Transverse colon (tissue), 4 donors: ENCODE measurements at regions not wholly inside any gene's neighbourhood (a gene's known extent, or its start where the extent isn't known, plus 50 kb on each side); places are given as distances from the start of the nearest gene placed in this dataset.

Source experiments
- DNase-seq: peaks from one replicate; pipeline ENCODE4 v3.0.0-alpha.2; 2019
- H3K27ac ChIP-seq, 4 donors: fragments of 200-600 bp; sonication (generic); 2 replicates each; pipeline ENCODE4 v1.5.1; 2016 to 2018; ENCODE audit warnings: inconsistent platforms in 4 of 4
- H3K27me3 ChIP-seq: fragments of 200-600 bp; sonication (generic); 2 replicates; pipeline ENCODE4 v1.5.1; 2017; ENCODE audit warnings: inconsistent platforms
- H3K36me3 ChIP-seq, 4 donors: fragments of 200-600 bp; sonication (generic); 2 replicates each; pipeline ENCODE4 v1.5.1; 2017 to 2019; ENCODE audit warnings: inconsistent platforms in 4 of 4
- H3K4me1 ChIP-seq, 4 donors: fragments of 200-600 bp; sonication (generic); 2 replicates each; pipeline ENCODE4 v1.5.1; 2017 to 2020; ENCODE audit warnings: inconsistent platforms in 4 of 4
- H3K4me3 ChIP-seq, 4 donors: fragments of 200-600 bp; sonication (generic); 1 replicate in 1 of 4; 2 replicates in 3 of 4; pipeline versions ENCODE4 v1.5.1 to v1.6.1; 2017 to 2019; ENCODE audit warnings: inconsistent platforms in 4 of 4
- H3K9me3 ChIP-seq, 2 donors: fragments of 200-600 bp; sonication (generic); 2 replicates each; pipeline ENCODE4 v1.5.1; 2017 to 2019; ENCODE audit warnings: inconsistent platforms in 2 of 2
- CTCF ChIP-seq, 5 experiments: fragments of 200-600 bp in 3 of 5; fragments of 450-650 bp in 2 of 5; sonication (generic) in 3 of 5; IDR thresholded peaks; 1 replicate in 2 of 5; 2 replicates in 3 of 5; pipeline ENCODE4 v1.5.1; 2016 to 2017; ENCODE audit warnings: antibody characterized with exemption in 5 of 5, inconsistent platforms in 3 of 5, mild to moderate bottlenecking in 2 of 5, moderate library complexity in 1 of 5
- EP300 ChIP-seq: sonication (generic); formaldehyde crosslinking; IDR thresholded peaks from one replicate; pipeline ENCODE4 v1.6.1; 2017; ENCODE audit warnings: antibody characterized with exemption, low read depth
- POLR2A ChIP-seq: fragments of 450-650 bp; IDR thresholded peaks from one replicate; pipeline ENCODE4 v1.6.1; 2016; ENCODE audit warnings: antibody characterized with exemption, mild to moderate bottlenecking, moderate library complexity
- POLR2AphosphoS5 ChIP-seq, 3 donors: sonication (generic); formaldehyde crosslinking; IDR thresholded peaks; one replicate each; pipeline ENCODE4 v1.6.1; 2016; ENCODE audit warnings: antibody characterized with exemption in 3 of 3
- WGBS, 2 donors: methylation state at CpG; one replicate each; pipeline ENCODE4 v1.1.5; 2018; ENCODE audit warnings: low coverage in 1 of 2; 5-methylcytosine and 5-hydroxymethylcytosine counted together
- in situ Hi-C, 4 donors: fragments of 200-750 bp; cut with MboI; loops; one replicate each; pipeline versions ENCODE4 v1.15.0 to v1.15.1; 2017; ENCODE audit warnings: low sequenced_read_pairs in 3 of 4, low pct_ligation_motif_present in 1 of 4, low pct_unique_long_range_greater_than_20kb in 1 of 4
- intact Hi-C: fragments of 100-400 bp; cut with DNase I; formaldehyde crosslinking; loops from one replicate; pipeline ENCODE4 v1.15.1; 2023; ENCODE audit warnings: low total_unique reads

- in situ Hi-C loops = loop anchor here in 1 of 4 donors (25.0 kb wide), 1 partner anchor 502 kb away; no protein-coding TSS in a partner anchor
- no peaks in the 10 kb centered on the region for H3K36me3 ChIP-seq
- no peak overlapping the region for H3K4me3 ChIP-seq
- TF ChIP-seq CTCF (IDR thresholded peaks at IDR 0.05) = peak; percentile 17 to 53 (median 36)
- no peak for TF ChIP-seq POLR2A
- H3K4me1 ChIP-seq = no peaks in the 10 kb centered on the region
- no peaks in the 10 kb centered on the region for H3K27me3 ChIP-seq
- no peaks in the 10 kb centered on the region for H3K9me3 ChIP-seq
- intact Hi-C loops = no loop called here
- 57% methylated on average over 4 of the region's 4 CpGs; no CpG with 5 or more reads in 1 of the 2 donors for WGBS, 2 donors
- peak; percentile 55 for DNase-seq
- no peak overlapping the region for H3K27ac ChIP-seq
Observed at GRCh38 chr13:109610517-109610916, 175.9 kb downstream of the IRS2 start.

GRCh38 chr13:109608503-109608902, 177.9 kb downstream of the IRS2 start:
- Histone ChIP-seq H3K27me3 (no peaks in the 10 kb centered on the region), H3K9me3 (no peaks in the 10 kb centered on the region), H3K4me3 (no peak overlapping the region), H3K4me1 (no peaks in the 10 kb centered on the region), H3K36me3 (no peaks in the 10 kb centered on the region), H3K27ac (no peak overlapping the region)
- 90 to 100% methylated on average over 3 of the region's 3 CpGs for WGBS, 2 donors
- no peak for DNase-seq
- intact Hi-C loops = no loop called here
- no peak for TF ChIP-seq POLR2AphosphoS5 (IDR thresholded peaks at IDR 0.05)
- no peak for TF ChIP-seq CTCF (IDR thresholded peaks at IDR 0.05)
- TF ChIP-seq POLR2A = no peak
- no peak for TF ChIP-seq EP300
- in situ Hi-C loops = loop anchor here in 1 of 4 donors (25.0 kb wide), 1 partner anchor 504 kb away; no protein-coding TSS in a partner anchor

- Histone ChIP-seq H3K4me3 (no peak overlapping the region), H3K27ac (no peak overlapping the region), H3K36me3 (no peaks in the 10 kb centered on the region), H3K4me1 (no peaks in the 10 kb centered on the region), H3K27me3 (no peaks in the 10 kb centered on the region), H3K9me3 (no peaks in the 10 kb centered on the region)
- no peak for DNase-seq
- 96 to 98% methylated on average over 3 of the region's 3 CpGs for WGBS, 2 donors
- no peak for TF ChIP-seq POLR2A
- no peak for TF ChIP-seq EP300
- no peak for TF ChIP-seq POLR2AphosphoS5 (IDR thresholded peaks at IDR 0.05)
- TF ChIP-seq CTCF (IDR thresholded peaks at IDR 0.05) = no peak
- in situ Hi-C loops = loop anchor here in 1 of 4 donors (25.0 kb wide), 1 partner anchor 504 kb away; no protein-coding TSS in a partner anchor
- intact Hi-C loops = no loop called here
Observed at GRCh38 chr13:109608059-109608458, 178.3 kb downstream of the IRS2 start.

- in situ Hi-C loops (loop anchor here in 1 of 4 donors (25.0 kb wide), 1 partner anchor 506 kb away; no protein-coding TSS in a partner anchor), intact Hi-C loops (no loop called here)
- H3K4me3 ChIP-seq = no peak overlapping the region
- no peak overlapping the region for H3K27ac ChIP-seq
- H3K9me3 ChIP-seq = no peaks in the 10 kb centered on the region
- no peaks in the 10 kb centered on the region for H3K27me3 ChIP-seq
- no peak for TF ChIP-seq EP300
- TF ChIP-seq POLR2A = no peak
- no peak for TF ChIP-seq CTCF (IDR thresholded peaks at IDR 0.05)
- TF ChIP-seq POLR2AphosphoS5 (IDR thresholded peaks at IDR 0.05) = no peak
- no peaks in the 10 kb centered on the region for H3K4me1 ChIP-seq
- no peaks in the 10 kb centered on the region for H3K36me3 ChIP-seq
- 9 to 40% methylated on average over 1 to 2 of the region's 2 CpGs for WGBS, 2 donors
- no peak for DNase-seq
Observed at GRCh38 chr13:109606520-109606919, 179.9 kb downstream of the IRS2 start.
